Activated B cell treated with CpG ODN at 0.5 μM for 24 hours (primary cell): ENCODE measurements at regions not wholly inside any gene's neighbourhood (a gene's known extent, or its start where the extent isn't known, plus 50 kb on each side); places are given as distances from the start of the nearest gene placed in this dataset.

Source experiments
- ATAC-seq: fragments of 200-7000 bp; cut with Tn5 transposase; one replicate; pipeline ENCODE4 v1.10.0; 2021; ENCODE audit warnings: low read depth, mild to moderate bottlenecking, moderate library complexity
- CTCF ChIA-PET: fragments of 350-600 bp; sonication (Branson Sonifier 250); formaldehyde crosslinking; loops from one replicate; lab custom pipeline; 2021; ENCODE audit warnings: antibody characterized with exemption; lab: Charles Lee
- POLR2A ChIA-PET: fragments of 350-600 bp; sonication (Branson Sonifier 250); formaldehyde crosslinking; loops from one replicate; lab custom pipeline; 2021; ENCODE audit warnings: antibody characterized with exemption; lab: Charles Lee
- DNase-seq: peaks from one replicate; pipeline ENCODE4 v3.0.0; 2022
- H3K27ac Mint-ChIP-seq: one replicate; pipeline ENCODE4 v1.8.0; 2020; ENCODE audit warnings: mixed read lengths
- H3K27me3 Mint-ChIP-seq: one replicate; pipeline ENCODE4 v1.8.0; 2021; ENCODE audit warnings: mixed read lengths
- H3K36me3 Mint-ChIP-seq: one replicate; pipeline ENCODE4 v1.8.0; 2021; ENCODE audit warnings: low read depth, mixed read lengths
- H3K4me1 Mint-ChIP-seq: one replicate; pipeline ENCODE4 v1.8.0; 2021; ENCODE audit warnings: mixed read lengths
- H3K4me3 Mint-ChIP-seq: one replicate; pipeline ENCODE4 v1.8.0; 2020; ENCODE audit warnings: mild to moderate bottlenecking, mixed read lengths
- H3K9me3 Mint-ChIP-seq: one replicate; pipeline ENCODE4 v1.8.0; 2020; ENCODE audit warnings: mixed read lengths
- intact Hi-C: fragments of 100-400 bp; cut with micrococcal nuclease; formaldehyde crosslinking; loops from one replicate; pipeline ENCODE4 v1.15.1; 2024
- TF ChIP-seq, protein P1 (sequence below): fragments of 200-600 bp; IDR thresholded peaks from one replicate; pipeline ENCODE4 v1.8.0; 2022; ENCODE audit warnings: antibody characterized with exemption, mild to moderate bottlenecking

- Mint-ChIP-seq H3K27me3 (no peaks in the 10 kb centered on the region), H3K4me3 (no peak overlapping the region), H3K9me3 (peaks cover 12% of the 10 kb centered on the region), H3K36me3 (no peaks in the 10 kb centered on the region), H3K4me1 (no peaks in the 10 kb centered on the region), H3K27ac (no peak overlapping the region)
- TF ChIP-seq, protein P1, sequence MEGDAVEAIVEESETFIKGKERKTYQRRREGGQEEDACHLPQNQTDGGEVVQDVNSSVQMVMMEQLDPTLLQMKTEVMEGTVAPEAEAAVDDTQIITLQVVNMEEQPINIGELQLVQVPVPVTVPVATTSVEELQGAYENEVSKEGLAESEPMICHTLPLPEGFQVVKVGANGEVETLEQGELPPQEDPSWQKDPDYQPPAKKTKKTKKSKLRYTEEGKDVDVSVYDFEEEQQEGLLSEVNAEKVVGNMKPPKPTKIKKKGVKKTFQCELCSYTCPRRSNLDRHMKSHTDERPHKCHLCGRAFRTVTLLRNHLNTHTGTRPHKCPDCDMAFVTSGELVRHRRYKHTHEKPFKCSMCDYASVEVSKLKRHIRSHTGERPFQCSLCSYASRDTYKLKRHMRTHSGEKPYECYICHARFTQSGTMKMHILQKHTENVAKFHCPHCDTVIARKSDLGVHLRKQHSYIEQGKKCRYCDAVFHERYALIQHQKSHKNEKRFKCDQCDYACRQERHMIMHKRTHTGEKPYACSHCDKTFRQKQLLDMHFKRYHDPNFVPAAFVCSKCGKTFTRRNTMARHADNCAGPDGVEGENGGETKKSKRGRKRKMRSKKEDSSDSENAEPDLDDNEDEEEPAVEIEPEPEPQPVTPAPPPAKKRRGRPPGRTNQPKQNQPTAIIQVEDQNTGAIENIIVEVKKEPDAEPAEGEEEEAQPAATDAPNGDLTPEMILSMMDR = no peak
- no peak for ATAC-seq
- intact Hi-C loops = no loop called here
- CTCF ChIA-PET = no interaction called here
- POLR2A ChIA-PET = no interaction called here
- DNase-seq = no peak
These were observed 85.7 kb upstream of the LMO3 start for GRCh38 chr12:16691624-16692023.

DNA sequence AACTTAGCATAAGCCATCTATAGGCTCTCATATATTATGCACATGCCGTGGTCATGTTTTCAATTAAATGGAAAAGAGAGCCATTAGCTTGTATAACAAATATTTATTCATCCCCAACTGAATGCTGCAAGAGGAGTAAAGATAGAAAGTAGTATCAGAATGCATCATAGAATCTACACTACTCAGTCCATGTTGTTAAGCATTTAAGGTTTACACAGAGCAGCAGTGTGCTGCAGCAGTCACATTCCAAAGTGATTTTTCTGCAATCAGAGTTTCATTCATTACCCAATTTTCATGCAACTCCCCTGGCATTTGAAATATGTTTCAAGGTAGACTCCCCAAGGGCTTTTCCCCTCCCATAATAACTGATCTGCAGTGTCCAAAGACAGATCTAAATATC lies 82.2 kb upstream of the LMO3 start:
- TF ChIP-seq, protein P1 = no peak
- no peaks in the 10 kb centered on the region for H3K27me3 Mint-ChIP-seq
- DNase-seq = no peak
- H3K36me3 Mint-ChIP-seq = no peaks in the 10 kb centered on the region
- H3K27ac Mint-ChIP-seq = no peak overlapping the region
- no peak overlapping the region for H3K4me3 Mint-ChIP-seq
- H3K9me3 Mint-ChIP-seq = peaks cover 3% of the 10 kb centered on the region
- H3K4me1 Mint-ChIP-seq = no peaks in the 10 kb centered on the region
- ChIA-PET POLR2A (no interaction called here), CTCF (no interaction called here)
- no peak for ATAC-seq
- intact Hi-C loops = no loop called here

DNA sequence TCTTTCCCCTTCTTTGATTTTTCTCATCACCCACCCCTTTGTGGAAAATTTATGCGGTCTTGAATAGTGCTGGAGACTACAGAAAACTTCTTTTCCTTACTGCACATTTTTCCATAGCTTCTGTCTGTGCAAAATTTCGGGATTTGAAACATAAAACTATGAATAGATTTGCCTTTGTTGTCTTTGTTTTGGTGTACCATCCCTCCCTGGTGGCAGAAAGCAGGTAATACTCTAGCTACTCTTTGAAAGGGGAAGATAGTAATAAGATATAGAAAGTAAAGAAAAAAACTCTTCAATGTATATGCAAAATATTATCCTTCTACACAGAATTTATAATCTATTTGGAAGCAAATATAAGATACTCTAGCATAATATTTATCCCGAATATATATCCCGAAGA lies 79.1 kb upstream of the LMO3 start:
- H3K4me1 Mint-ChIP-seq = no peaks in the 10 kb centered on the region
- intact Hi-C loops = no loop called here
- H3K36me3 Mint-ChIP-seq = no peaks in the 10 kb centered on the region
- TF ChIP-seq, protein P1 = no peak
- CTCF ChIA-PET = no interaction called here
- POLR2A ChIA-PET = no interaction called here
- no peaks in the 10 kb centered on the region for H3K9me3 Mint-ChIP-seq
- ATAC-seq (no peak), DNase-seq (no peak)
- no peaks in the 10 kb centered on the region for H3K27me3 Mint-ChIP-seq
- no peak overlapping the region for H3K4me3 Mint-ChIP-seq
- H3K27ac Mint-ChIP-seq = no peak overlapping the region

- CTCF ChIA-PET = no interaction called here
- H3K27me3 Mint-ChIP-seq = no peaks in the 10 kb centered on the region
These were observed 75.2 kb upstream of the LMO3 start for GRCh38 chr12:16681196-16681595.

GRCh38 chr12:16675438-16675837 lies 69.5 kb upstream of the LMO3 start:
- TF ChIP-seq, protein P1 = no peak
- POLR2A ChIA-PET = no interaction called here
- no peak for ATAC-seq
- Mint-ChIP-seq H3K36me3 (no peaks in the 10 kb centered on the region), H3K27ac (no peak overlapping the region), H3K9me3 (peaks cover 5% of the 10 kb centered on the region), H3K4me3 (no peak overlapping the region), H3K27me3 (no peaks in the 10 kb centered on the region), H3K4me1 (no peaks in the 10 kb centered on the region)
- CTCF ChIA-PET = no interaction called here
- intact Hi-C loops = no loop called here
- DNase-seq = no peak

More at GRCh38 chr12:16681196-16681595, 75.2 kb upstream of the LMO3 start:
- TF ChIP-seq, protein P1 = no peak
- Mint-ChIP-seq H3K4me1 (no peaks in the 10 kb centered on the region), H3K27ac (no peak overlapping the region), H3K36me3 (no peaks in the 10 kb centered on the region), H3K4me3 (no peak overlapping the region), H3K9me3 (no peaks in the 10 kb centered on the region)
- no peak for DNase-seq
- ATAC-seq = no peak
- POLR2A ChIA-PET = no interaction called here
- intact Hi-C loops = no loop called here
